ENCODE measurements at regions not wholly inside any gene's neighbourhood (a gene's known extent, or its start where the extent isn't known, plus 50 kb on each side); places are given as distances from the start of the nearest gene placed in this dataset.

DNA sequence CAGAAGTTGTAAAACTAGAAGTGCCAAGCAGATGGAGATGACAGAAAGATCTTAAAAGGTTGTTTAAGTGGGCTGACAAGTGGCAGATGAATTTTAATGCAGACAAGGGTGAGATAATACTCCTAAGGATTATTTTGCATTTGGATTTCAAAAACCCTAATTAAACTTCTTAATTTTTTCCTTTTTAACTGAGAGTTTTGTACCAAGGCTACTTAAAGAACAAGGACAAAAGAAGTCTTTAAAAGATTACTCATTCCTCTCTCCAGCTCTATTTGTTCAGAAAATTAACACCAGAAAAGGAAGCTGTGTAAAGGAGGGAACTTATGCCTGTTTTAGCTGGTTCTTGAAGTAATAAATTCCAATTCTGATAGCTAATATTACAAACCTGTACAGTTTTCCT, 275.4 kb downstream of the ETNK1 start:
- no peak for DNase-seq (ENCODE audit: low spot score)

DNA sequence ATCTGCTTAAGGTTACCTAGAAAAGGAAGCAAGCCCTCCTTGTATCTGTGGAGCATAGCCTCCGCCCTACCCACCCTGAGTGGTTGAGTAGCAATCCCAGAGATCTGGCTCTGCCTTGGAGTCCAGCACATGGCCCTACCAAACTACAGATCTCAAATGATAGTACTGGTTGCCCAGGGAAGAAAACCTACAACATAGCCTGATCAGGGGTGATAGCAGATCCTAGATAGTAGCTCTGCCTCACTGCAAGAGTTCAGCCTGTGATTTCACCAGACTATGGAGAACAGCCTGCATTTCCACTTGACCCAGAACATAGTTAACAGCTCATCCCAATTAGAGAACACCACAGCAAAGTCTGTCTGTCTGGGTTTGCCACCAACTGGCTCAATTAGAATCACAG, 279.5 kb downstream of the ETNK1 start:
- no peak for DNase-seq (ENCODE audit: low spot score)

DNA sequence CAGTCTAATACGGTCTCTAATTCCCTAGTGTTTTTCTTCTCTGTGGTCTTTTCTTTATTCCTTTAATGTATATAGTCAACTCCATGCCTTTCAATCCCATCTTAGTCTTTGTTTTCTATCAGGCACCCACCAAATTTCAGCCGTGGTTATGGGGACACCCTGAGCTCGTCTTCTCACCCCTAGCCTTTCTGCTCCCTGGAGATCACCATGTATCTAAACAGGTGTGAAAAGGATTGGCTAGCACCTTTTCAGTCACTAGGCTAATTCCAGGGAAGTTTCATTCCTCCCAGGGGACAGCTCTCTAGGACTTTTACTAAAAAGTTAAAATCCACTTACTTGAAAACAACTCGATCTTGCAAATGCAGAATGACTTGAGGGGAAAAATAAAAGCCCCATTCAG, 291.3 kb downstream of the ETNK1 start:
- no peak for DNase-seq (ENCODE audit: low spot score)

DNA sequence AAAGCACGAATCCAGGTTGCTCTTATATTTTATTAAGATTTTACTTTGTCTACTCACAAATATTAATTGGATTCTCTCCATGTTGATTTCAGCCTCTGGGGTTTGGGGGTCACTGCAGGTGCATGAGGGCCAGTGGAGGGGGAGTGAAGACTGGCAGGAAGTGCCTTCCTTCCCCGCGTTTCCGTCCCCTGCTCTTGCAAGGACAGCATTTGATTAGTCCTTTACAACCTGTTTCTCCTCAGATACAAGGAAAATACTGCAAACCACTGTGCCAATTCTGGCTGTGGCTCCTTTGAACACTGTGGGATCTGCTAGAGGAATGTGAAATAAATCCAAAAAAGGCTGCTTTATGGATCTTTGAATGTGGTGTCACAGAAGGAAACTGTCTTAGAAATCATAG, 291.8 kb downstream of the ETNK1 start:
- DNase-seq (ENCODE audit: low spot score): no peak

- no peak for DNase-seq (ENCODE audit: low spot score)
Observed at GRCh38 chr12:22919883-22920282, 294.9 kb downstream of the ETNK1 start.

DNA sequence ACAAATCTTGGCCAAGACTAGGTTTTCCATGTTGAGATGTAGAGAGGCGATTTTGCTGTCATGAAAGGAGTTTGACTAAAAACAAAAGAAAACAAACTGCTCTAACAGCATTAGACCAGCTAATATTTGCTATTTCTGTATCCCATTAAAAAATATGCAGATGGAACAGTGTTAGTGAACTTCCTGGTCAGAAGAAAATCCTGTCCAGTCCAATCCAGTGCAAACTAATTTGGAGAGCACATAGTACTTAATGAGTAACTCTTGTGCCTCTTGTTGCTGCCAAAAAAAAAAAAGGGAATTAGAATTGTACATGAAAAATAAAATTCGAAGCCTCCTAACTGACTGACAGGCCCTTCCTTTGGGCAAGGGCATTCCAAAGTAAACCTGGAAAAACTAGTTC, 298.8 kb downstream of the ETNK1 start:
- DNase-seq (ENCODE audit: low spot score): no peak

GRCh38 chr12:22924391-22924790, 299.4 kb downstream of the ETNK1 start:
- DNase-seq (ENCODE audit: low spot score): no peak

- DNase-seq (ENCODE audit: low spot score): no peak
Observed at GRCh38 chr12:22925623-22926022, 300.7 kb downstream of the ETNK1 start.

GRCh38 chr12:22932431-22932830, 307.5 kb downstream of the ETNK1 start:
- DNase-seq (ENCODE audit: low spot score): no peak

DNA sequence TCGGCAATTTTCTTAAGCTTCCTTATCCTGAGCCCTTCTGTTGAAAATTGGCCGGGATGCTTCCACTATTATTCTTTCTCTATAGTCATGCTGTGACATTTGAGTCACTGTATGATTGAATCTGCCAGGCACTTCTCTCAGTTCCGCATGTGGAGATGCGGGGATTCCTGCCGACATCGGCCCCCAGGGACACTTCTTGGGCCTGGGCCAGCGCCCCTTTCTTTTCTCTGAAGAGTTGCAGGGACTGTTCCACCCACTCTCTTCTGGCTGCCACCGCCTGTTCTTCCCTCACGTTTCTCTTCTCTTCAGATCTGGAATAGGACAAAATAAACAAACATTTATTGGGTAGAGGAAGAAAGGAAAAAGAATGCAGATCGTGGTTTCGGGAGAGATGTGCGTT, 310.1 kb downstream of the ETNK1 start:
- peak; percentile 39 for DNase-seq (ENCODE audit: low spot score)

DNA sequence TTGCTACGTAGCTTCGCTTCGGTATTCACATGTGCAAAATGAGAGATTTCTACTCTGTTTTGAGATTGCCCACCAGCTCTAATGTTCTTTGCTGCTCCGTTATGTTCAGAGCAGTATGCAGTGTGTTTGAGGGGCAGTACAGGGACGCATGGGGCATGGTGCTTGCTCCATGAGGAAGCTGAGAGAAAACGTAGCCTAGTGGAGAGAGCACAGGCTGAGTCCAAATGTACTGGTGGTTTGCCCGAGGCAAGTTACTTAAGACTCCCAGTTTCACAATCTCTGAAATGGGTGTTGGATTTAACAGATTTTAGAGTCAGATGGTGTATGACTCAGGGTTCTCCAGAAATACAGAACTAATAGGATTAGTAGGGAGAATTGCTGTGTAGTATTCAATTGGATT, 310.5 kb downstream of the ETNK1 start:
- DNase-seq (ENCODE audit: low spot score): peak; percentile 48

DNA sequence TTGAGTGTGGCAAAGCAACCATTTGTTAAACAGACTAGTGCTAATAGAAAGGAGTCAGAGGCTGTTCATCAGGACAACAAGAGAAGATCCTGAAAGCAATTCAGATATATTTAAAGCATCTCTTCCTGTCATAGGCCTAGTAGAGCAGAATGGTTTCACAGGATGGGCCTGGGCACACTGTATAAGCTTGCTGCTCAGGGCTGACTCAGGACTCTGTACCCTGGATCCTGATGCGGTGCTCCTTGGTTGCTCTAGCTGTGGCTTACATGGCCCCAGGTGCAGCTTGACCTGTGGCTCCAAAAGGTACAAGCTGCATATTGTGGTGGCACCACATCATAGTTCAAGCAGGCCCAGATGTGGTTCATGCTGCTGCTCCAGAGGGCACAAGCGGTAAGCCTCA, 313.4 kb downstream of the ETNK1 start:
- no peak for DNase-seq (ENCODE audit: low spot score)

DNA sequence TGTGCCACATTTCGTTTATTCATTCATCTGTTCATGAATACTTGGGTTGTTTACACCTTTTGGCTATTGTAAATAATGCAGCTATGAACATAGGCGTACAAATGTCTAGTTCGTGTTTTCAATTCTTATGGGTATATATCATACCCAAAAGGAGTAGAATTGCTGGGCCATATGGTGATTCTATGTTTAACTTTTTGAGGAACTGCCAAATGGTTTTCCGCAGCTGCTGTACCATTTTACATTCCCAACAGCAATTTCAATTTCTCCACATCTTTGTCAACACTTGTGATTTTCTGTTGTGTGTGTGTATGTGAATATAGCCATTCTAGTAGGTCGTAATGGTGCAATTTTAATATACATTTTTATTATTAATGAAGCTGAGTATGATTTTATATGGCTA, 326.2 kb downstream of the ETNK1 start:
- no peak for DNase-seq (ENCODE audit: low spot score)

DNA sequence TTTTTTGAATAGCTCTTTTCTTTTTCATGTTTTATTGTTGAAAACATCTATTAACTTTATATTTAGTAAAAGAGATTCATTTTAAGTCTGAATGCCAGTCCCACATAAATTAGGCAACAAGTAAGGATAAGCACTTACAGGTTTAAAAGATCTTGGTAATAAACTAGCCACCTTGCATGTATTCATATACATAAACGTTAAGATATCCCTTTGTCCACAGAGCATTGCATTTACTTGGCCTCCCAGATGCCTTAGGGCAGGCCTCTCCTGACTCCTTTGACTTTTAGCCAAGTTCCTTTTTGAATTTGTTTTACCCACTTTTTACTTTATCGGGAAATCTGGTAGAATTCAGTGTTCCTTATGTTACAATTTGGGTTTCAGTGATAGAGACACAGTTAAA, 331.7 kb downstream of the ETNK1 start:
- no peak for DNase-seq (ENCODE audit: low spot score)

GRCh38 chr12:22967171-22967570, 342.2 kb downstream of the ETNK1 start:
- no peak for DNase-seq (ENCODE audit: low spot score)

GRCh38 chr12:22969521-22969920, 344.6 kb downstream of the ETNK1 start:
- DNase-seq (ENCODE audit: low spot score): no peak

- no peak for DNase-seq (ENCODE audit: low spot score)
Observed at GRCh38 chr12:22971247-22971646, 346.3 kb downstream of the ETNK1 start.

DNA sequence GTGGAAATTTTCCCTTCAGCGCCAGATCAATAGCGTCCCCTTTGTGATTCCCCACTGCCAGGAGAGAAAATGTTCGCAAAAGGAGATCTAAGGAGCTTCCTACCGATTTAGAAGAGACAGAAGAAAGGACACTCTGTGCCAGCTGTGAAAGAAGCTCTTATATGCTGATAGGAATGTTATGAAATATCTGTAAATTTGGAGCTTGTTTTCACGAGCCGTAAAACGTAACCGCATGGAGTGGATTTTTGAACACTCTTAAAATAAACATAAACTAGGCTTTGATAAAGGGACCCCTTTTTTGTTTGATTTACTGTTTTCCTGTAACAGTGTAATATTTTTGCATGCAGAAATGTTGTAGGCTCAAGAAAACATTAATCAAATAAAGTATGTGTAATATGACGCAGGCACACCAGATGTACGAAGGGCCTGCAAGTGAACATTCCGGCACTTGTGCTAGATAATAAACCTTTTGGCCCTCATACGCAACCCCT, 346.8 kb downstream of the ETNK1 start:
- DNase-seq (ENCODE audit: low spot score): no peak

- peak; percentile 73 for DNase-seq (ENCODE audit: low spot score)
Observed at GRCh38 chr12:22974865-22975264, 349.9 kb downstream of the ETNK1 start.

GRCh38 chr12:22978962-22979361, 354.0 kb downstream of the ETNK1 start:
- DNase-seq (ENCODE audit: low spot score): peak; percentile 88

- DNase-seq (ENCODE audit: low spot score): no peak
Observed at GRCh38 chr12:22979854-22980469, 355.0 kb downstream of the ETNK1 start.

- DNase-seq (ENCODE audit: low spot score): peak; percentile 7
Observed at GRCh38 chr12:22981711-22982110, 356.7 kb downstream of the ETNK1 start.

- DNase-seq (ENCODE audit: low spot score): no peak
Observed at GRCh38 chr12:22982635-22983034, 357.7 kb downstream of the ETNK1 start.

GRCh38 chr12:22986997-22987396, 362.0 kb downstream of the ETNK1 start:
- no peak for DNase-seq (ENCODE audit: low spot score)

All from H4 (cell line).